Head of caudate nucleus (tissue), 42 donors: ENCODE measurements at regions not wholly inside any gene's neighbourhood (a gene's known extent, or its start where the extent isn't known, plus 50 kb on each side); places are given as distances from the start of the nearest gene placed in this dataset.

ENCODE experiments used
- DNase-seq, 42 donors: peaks; one replicate each; pipeline versions ENCODE4 v3.0.0 to v3.0.0-alpha.2; 2020 to 2021; ENCODE audit warnings: mixed read lengths in 7 of 42
- intact Hi-C: fragments of 100-400 bp; cut with DNase I; formaldehyde crosslinking; loops from one replicate; pipeline ENCODE4 v1.15.0; 2022

DNA sequence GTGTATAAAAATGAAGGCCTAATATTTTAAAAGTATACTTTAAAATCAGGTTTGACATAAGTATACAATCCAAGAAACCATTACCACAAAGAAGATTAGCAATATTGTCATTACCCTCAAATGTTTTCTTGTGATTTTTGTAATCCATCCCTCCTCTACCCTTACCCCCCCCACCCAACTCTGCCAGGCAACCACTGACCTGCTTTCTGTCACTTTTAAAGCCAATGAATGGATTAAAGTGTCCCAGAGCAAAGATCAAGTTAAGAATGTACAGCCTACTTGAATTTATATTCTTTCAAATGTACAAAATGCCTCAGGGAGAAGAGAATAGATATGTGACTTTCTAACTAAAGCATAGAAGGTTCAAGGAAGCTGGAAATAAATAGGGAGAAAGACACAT, 1038.8 kb upstream of the GBE1 start:
- intact Hi-C loops = no loop called here
- no peak for DNase-seq

DNA sequence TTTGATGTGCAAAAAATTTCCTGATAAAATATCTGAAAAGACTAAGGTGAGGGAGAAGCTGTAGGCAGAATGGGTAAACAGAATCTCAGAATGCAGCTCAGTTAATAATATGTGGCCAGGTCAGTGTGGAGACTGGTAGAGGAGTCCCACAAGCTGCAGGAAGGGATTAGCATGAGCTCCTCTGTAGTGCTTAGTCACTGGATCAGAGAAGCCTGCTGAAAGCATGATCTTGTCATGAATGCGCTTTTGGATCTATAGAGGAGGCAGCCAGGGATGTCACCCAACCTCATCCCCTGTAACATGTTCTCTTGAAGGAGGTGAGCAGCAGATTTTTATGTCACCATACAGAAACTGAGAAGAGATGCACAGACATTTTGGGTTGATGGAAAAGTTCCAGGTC, 1035.3 kb upstream of the GBE1 start:
- no peak for DNase-seq
- intact Hi-C loops = no loop called here

DNA sequence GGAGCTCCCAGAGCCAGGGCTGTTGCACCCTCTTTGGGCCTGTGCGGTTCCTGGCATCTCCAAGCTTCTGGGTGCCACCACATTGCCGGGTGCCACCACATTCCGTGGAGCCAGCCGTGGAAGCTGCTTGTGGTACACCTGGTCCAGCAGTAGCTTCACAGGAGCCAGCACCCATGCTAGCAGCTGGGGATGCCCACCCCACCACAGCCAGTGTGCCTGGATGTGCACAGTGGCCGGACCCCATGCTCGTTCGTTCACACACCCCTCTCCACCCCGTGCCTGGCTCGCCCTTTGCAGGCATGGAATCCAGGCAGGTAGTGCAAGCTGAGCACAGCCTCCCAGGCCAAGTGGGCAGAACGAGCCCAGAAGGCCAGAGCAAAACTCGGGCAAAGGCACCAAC, 1029.8 kb upstream of the GBE1 start:
- peak in 1 of 42 donors; percentile 15 for DNase-seq
- intact Hi-C loops = no loop called here

DNA sequence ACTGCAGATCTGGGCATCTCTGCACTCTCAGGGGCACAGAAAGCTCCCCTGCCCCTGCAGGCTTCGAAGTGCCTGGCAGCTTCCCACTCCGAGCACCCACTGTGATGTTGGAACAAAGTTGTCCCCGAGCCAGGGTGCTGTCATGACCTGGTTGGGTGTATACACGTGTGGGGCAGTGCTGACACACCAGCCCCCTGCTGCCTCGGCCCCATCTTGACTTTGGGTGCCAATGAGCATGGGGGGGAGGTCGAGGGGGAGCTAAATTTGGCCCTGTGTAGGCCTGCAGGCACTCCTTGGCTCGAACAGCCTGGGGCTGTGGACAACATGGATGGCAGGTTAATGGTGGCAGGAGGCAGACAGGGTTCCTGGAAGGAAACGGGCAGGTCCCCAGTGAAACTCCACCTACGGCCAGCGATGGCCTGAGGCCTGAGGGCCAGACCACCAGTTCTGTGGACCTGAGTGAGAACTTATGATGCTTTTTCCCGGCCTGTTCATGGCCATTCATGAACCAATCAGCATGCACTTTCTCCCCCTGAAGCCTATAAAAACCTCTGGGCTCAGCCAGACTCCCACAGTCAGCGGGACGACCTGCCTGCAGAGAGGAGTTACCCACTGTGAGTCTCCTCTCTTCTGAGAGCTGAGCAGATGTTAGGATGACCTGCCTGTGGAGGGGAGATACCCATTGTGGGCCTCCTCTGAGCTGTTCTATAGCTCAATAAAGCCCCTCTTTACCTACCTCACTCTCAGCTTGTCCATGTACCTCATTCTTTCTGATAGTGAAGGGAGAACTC, 1029.1 kb upstream of the GBE1 start:
- intact Hi-C loops = no loop called here

DNA sequence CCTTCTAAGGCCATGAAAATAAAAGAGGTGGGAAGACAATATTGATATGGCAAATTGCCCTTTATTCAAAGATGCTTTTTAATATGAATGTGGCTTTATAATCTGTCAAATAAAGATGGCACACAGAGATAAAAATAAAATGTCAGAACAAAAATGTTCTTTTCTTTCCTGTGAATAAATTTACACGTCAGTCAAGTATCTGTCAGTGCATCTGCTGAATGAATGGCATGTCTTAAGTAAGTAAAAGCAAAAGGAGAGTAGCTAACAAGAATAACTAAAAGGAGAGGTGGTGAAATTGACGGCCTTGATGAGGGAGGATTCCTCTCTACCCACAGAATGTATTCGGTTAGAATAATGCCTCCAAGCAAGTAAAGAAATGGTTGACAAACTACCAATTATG, 1021.7 kb upstream of the GBE1 start:
- intact Hi-C loops = no loop called here
- no peak for DNase-seq

More for the DNA sequence above, 1029.1 kb upstream of the GBE1 start:
- no peak for DNase-seq

DNA sequence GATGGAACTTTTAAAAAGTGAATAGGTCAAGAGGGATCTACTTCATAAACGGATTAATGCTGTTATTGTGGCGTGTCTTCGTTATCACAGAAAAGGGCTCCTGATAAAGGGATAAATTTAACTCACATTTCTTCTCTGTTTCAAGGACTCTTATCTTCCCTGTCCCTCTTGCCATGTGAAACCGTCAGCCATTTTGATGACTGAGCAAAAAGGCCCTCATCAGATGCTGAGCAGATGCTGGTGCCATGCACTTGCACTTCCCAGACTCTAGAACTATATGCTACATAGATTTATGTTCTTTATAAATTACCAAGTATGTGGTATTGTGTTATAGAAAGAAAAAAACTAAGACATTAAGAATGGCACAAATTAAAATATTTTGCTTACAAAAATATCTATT, 1011.8 kb upstream of the GBE1 start:
- intact Hi-C loops = no loop called here
- no peak for DNase-seq

DNA sequence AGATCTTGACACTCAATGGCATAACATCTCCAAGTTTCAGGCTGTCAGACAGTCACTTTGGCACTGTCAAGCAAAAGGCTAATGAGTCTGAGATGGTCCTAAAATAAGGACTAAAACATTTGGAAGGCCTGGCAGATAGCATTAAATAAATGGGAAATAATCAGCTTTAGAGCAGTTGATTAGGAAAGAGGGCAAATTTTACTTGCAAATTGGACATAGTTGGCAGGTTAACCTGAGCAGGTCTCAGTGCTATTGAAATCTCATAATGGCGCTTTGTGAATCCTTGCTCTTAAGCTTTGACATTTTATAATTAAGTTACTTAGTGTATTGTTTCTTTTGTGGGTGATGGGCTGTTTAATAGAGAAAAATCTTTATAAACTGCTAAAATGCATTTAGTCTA, 1003.1 kb upstream of the GBE1 start:
- no peak for DNase-seq
- intact Hi-C loops = no loop called here

DNA sequence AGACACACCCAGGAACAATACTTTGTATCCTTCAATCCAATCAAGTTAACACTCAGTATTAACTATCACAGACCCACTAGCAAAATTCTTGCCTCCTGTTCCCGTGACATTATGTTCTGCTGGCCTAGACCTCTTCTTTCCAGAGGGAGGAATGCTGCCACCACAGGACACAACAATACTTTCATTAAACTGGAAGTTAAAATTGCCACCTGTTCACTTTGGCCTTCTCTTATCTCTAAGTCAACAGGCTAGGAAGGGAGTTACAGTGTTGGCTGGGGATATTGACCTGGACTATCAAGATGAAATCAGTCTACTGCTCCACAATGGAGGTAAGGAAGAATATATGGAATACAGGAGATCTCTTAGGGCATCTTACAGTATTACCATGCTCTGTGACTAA, 1000.4 kb upstream of the GBE1 start:
- no peak for DNase-seq
- intact Hi-C loops = no loop called here

DNA sequence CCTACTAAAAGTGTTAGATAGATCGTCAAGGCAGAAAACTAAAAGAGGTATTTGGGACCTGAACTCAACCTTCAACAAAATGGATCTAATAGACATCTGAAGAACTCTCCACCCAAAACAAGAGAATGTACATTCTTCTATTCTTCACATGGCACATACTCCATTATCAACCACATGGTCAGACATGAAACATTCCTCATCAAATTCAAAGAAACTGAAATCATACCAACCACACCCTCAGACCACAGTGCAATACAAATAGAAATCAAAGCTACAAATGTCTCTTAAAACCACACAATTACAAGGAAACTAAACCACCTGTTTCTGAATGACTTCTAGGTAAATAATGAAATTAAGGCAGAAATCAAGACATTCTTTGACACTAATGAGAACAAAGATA, 984.1 kb upstream of the GBE1 start:
- no peak for DNase-seq
- intact Hi-C loops = no loop called here

DNA sequence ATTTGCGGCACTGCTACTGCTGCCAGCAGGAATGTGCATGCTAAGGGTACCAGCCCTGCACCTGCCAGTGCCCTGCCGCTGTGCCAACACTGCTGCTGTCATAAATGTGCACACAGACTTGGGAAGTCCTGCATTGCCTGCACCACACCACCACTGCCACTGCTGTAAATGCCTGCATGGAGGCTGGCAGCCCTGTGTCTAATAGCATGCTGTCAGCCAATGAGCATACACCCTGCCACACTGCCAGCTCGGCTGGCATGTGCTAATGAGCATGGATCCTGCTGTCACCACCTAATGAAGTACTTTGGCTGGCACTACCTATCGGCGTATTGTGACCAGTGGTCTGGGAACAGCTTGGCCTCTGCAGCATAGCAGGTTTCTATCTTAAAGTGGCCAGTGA, 981.8 kb upstream of the GBE1 start:
- intact Hi-C loops = no loop called here
- peak in 2 of 42 donors; percentile 1 to 3 for DNase-seq

DNA sequence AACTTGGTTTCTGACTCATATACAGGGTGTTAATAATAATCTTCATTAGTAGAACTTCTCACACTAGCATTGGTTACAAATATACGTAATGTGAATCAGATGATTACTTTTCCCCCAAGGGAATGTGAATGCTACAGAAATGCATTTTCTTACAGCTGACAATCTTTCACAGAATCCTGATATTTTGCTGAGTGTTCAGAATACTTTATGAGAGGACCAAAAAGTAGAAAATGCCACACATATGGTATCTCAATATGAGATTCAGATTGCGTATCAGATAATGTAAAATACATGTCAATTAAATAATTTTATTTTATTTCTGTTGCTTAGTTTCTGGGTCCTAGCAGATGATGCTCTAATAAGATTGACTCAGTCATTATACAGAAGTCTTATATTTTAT, 979.9 kb upstream of the GBE1 start:
- intact Hi-C loops = no loop called here
- no peak for DNase-seq

DNA sequence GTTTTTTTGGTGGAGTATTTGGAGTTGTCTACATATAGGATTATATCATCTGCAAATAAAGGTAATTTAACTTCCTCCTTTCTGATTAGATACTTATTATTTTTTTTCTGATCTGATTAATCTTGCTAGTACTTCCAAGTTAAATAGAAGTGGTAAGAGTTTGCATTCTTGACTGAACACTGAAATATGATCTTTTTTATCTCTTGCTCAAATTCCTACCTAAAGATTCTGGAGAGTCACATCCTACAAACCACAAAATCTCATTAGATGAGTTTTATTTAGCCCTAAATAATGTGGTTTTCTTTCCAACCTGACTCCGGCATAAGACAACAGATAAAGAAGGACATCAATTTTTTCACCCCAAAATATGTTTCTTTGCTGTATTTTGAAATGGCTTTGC, 977.9 kb upstream of the GBE1 start:
- DNase-seq = no peak
- intact Hi-C loops = no loop called here

DNA sequence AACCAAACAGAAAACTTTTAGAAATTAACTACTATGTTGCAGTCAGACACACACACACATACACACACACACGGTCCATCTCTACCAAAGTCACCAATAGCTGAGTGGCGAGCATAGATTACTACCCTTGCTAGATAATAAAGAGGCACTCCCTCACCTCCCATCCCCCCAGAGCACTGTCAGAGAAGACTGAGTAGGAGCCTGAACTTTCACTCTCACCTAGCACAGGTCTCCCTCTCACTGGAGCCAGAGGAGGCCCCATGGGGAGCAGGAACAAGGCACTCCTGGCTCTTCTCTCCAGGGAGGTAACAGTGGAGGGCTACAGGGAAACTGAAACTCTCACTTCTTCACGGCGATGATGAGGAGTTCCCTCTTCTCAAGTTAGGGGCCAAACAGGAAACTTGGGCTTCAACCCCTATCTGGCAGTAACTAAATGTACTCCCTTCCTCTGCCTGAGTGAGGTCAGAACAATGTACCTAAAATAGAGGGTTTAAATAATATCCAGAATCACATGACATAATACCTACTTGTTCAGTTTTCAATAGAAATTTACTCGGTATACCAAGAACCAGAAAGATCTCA, 975.3 kb upstream of the GBE1 start:
- intact Hi-C loops = no loop called here
- peak in 1 of 42 donors; percentile 1 for DNase-seq

DNA sequence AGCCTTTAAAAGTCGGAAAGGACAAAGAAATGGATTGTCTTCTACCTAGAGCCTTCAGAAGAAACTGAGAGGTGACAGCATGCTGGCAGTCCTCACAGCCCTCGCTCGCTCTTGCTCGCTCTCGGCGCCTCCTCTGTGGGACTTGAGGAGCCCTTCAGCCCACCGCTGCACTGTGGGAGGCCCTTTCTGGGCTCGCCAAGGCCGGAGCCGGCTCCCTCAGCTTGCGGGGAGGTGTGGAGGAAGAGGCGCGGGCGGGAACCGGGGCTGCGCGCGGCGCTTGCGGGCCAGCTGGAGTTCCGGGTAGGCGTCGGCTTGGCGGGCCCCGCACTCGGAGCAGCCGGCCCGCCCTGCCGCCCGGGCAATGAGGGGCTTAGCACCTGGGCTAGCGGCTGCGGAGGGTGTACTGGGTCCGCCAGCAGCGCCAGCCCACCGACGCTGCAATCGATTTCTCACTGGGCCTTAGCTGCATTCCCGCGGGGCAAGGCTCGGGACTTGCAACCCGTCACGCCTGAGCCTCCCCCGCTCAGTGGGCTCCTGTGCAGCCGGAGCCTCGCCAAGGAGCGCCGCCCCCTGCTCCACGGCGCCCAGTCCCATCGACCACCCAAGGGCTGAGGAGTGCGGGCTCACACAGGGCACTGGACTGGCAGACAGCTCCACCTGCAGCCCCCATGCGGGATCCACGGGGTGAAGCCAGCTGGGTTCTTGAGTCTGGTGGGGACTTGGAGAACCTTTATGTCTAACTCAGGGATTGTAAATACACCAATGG, 953.8 kb upstream of the GBE1 start:
- no peak for DNase-seq
- intact Hi-C loops = no loop called here

DNA sequence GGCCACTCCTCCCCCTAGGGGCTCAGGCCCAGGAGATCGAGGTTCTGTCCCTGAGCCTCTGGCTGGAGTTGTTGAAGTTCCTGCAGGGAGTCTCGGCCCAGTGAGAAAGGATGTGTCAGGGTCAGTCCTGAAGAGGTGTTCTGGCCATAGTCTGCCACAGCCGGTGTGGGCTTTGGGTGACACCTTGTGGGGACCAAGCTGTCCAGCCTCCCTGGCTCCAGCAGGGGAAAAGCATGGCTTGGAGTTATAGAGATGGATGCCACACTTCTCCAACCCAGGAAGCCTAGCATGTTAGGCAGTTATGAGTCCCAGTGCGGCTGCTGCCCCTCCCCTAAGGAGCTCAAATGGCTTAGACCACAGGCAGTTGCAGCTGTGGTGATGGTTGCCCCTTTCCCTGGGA, 945.6 kb upstream of the GBE1 start:
- no peak for DNase-seq
- intact Hi-C loops = no loop called here

DNA sequence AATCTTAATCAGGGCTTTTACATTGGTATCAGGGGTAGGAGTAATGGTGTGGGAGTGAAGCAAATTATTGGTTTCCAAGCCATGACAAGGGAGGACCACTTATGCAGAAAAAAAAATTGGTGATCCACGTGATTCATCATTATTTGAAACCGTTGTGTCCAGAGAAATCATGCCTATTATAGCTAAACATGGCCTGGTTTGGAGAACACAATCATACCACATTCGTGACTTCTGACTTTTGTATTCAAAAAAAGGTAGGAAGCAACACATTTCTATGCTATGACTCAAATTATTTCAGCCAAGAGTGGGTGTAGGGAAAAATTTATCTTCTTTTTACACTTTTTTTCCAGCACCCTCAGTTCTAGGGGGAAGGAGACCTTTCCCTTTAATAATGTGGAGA, 924.3 kb upstream of the GBE1 start:
- no peak for DNase-seq
- intact Hi-C loops = no loop called here

DNA sequence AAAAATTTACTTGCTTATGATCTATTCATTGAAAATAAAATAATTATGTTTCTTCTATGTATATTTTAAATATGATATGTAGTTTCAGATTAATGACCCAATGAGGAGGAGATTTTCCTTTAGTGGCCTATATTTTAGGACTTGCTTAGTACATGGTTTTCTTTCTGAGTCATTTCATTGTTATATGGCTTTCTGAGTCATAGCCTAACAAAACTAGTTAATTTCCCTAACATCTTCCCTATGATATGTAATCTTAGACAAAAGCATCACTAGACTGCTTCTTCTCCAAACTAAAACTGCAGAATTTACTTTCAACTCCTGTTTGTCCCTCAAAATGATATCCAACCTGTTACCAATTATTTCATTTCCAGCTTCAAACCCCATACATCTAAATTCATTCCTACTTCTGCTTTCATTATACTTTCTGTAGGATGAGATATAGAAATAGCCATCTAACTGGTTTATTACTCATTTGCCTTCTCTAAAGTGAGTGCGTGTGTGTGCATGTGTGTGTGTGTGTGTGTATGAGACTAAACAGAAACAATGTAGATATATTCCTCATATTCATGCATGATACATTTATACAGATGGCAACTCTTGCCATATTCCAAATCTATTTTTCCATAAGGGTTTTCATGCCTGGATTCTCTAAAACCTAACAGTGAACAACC, 915.0 kb upstream of the GBE1 start:
- DNase-seq = no peak
- intact Hi-C loops = no loop called here

DNA sequence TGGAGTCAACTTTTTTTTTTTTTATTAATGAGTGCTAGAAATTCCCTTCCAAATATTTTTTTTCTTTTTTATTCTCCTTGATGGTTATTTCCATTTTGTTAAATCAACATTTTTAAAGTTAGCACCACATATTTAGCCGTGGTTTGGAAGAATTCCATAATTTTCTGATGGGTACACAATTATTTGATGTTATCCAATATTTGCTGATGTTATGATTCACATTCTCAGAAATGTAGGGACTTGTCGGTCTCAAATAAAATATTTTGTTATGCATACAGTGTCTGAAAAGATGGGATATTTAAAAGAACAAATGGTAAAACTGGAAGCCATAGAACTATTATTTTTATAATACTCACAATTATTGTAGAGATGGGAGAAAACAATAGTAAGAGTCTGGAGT, 911.5 kb upstream of the GBE1 start:
- no peak for DNase-seq
- intact Hi-C loops = no loop called here

DNA sequence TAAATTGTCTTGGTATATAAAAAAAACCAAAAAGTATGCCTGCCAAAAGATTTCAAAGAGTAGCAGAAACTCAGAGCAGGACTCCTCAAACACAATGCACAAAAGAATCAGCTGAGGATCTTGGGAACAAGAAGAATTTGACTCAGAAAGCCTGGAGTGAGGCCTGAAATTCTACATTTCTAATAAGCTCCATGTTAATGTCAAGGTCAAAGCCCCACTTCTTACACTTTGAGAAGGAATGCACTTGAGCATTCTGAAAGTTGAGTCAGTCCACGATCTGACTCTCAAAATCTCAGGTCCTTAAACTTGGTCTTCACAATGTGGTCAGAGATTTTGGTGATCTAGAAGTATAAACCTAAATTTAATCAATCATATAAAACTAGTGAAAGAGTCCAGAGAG, 910.0 kb upstream of the GBE1 start:
- intact Hi-C loops = no loop called here
- no peak for DNase-seq

DNA sequence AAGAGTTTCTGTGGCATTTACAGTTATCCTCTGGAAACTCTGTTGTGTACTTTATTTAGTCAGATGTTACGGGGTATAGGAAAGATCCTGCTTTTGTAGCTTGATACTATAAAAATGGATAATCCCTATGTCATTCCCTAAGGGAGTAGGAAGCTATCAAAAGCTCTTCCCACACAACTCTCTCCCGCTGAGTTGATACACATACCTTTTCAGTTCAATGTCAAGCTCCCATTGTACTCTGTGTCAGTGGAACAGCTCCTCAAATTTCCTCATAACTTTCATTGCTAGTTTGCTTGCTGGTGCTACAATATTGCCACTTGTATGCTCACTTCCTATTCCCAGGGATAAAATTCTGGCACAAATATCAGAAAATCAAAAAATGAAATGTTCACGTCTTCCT, 893.3 kb upstream of the GBE1 start:
- intact Hi-C loops = no loop called here
- peak in 11 of 42 donors; percentile 2 to 68 (median 27) for DNase-seq
